ENCODE measurements at regions not wholly inside any gene's neighbourhood (a gene's known extent, or its start where the extent isn't known, plus 50 kb on each side); places are given as distances from the start of the nearest gene placed in this dataset.
A peak's percentile ranks its signal among the peaks of the same experiment; 100 is the strongest.

GRCh38 chr13:61766667-61767058 lies 351.0 kb upstream of the PCDH20 start:
- H3K36me3 ChIP-seq (ENCODE audit: control insufficient read depth in 1 of 2, insufficient read depth in 2 of 2, low read length in 2 of 2), result no peaks in the 10 kb centered on the region
- H3K4ac ChIP-seq (ENCODE audit: low read depth, low read length), result no peak overlapping the region
- H4K12ac ChIP-seq (ENCODE audit: low read depth, low read length), result peak overlapping the region; percentile 44
- no peak overlapping the region for H3K23ac ChIP-seq (ENCODE audit: low read length)
- H2BK120ac ChIP-seq (ENCODE audit: insufficient read depth, low read length, poor library complexity), result no peak overlapping the region
- H2BK5ac ChIP-seq (ENCODE audit: low read depth, low read length, poor library complexity), result no peak overlapping the region
- DNase-seq, result no peak
- no peak overlapping the region for H3K4me2 ChIP-seq (ENCODE audit: low read length)
- peaks cover 2% of the 10 kb centered on the region for H3K9me3 ChIP-seq (ENCODE audit: insufficient read depth, low read depth, low read length)
- H3K4me3 ChIP-seq (ENCODE audit: low read depth, low read length), result no peak overlapping the region
- no peak overlapping the region for H3K9ac ChIP-seq (ENCODE audit: low read length)
- H2AFZ ChIP-seq (ENCODE audit: insufficient read depth, low read length, poor library complexity), result no peak overlapping the region
- H4K8ac ChIP-seq (ENCODE audit: low read depth, low read length), result no peak overlapping the region
- H3K27ac ChIP-seq (ENCODE audit: low read depth, low read length), result no peak overlapping the region
- no peak overlapping the region for H2BK12ac ChIP-seq (ENCODE audit: low read length)
- no peak overlapping the region for H4K91ac ChIP-seq (ENCODE audit: low read depth, low read length)
- H3K4me1 ChIP-seq (ENCODE audit: control insufficient read depth in 1 of 2, insufficient read depth in 2 of 2, low read length in 2 of 2), result no peaks in the 10 kb centered on the region
- no peak overlapping the region for H2AK5ac ChIP-seq (ENCODE audit: low read length)
- no peak overlapping the region for H3K18ac ChIP-seq (ENCODE audit: low read length)
- WGBS (ENCODE audit: extremely low coverage, insufficient coverage, insufficient read length), result no CpG with 5 or more reads among the region's 11 CpGs
- H3K14ac ChIP-seq (ENCODE audit: low read length), result no peak overlapping the region
- H3K79me2 ChIP-seq (ENCODE audit: control insufficient read depth, insufficient read depth, low read length, poor library complexity), result no peaks in the 10 kb centered on the region
- H3K79me1 ChIP-seq (ENCODE audit: low read length), result no peaks in the 10 kb centered on the region
- no peaks in the 10 kb centered on the region for H3K27me3 ChIP-seq (ENCODE audit: insufficient read depth, low read length)

- WGBS (ENCODE audit: extremely low coverage, insufficient coverage, insufficient read length), result no CpG with 5 or more reads among the region's 14 CpGs
- no peak for DNase-seq
- Histone ChIP-seq H3K9me3 (ENCODE audit: insufficient read depth, low read depth, low read length) (peaks cover 2% of the 10 kb centered on the region), H2BK5ac (ENCODE audit: low read depth, low read length, poor library complexity) (no peak overlapping the region), H4K12ac (ENCODE audit: low read depth, low read length) (no peak overlapping the region), H3K18ac (ENCODE audit: low read length) (no peak overlapping the region), H4K8ac (ENCODE audit: low read depth, low read length) (no peak overlapping the region), H2BK120ac (ENCODE audit: insufficient read depth, low read length, poor library complexity) (no peak overlapping the region), H3K79me2 (ENCODE audit: control insufficient read depth, insufficient read depth, low read length, poor library complexity) (no peaks in the 10 kb centered on the region), H3K27me3 (ENCODE audit: insufficient read depth, low read length) (no peaks in the 10 kb centered on the region), H3K36me3 (ENCODE audit: control insufficient read depth in 1 of 2, insufficient read depth in 2 of 2, low read length in 2 of 2) (no peaks in the 10 kb centered on the region), H3K14ac (ENCODE audit: low read length) (no peak overlapping the region), H3K4me3 (ENCODE audit: low read depth, low read length) (no peak overlapping the region), H3K4me2 (ENCODE audit: low read length) (no peak overlapping the region), H2AFZ (ENCODE audit: insufficient read depth, low read length, poor library complexity) (no peak overlapping the region), H3K4ac (ENCODE audit: low read depth, low read length) (no peak overlapping the region), H3K27ac (ENCODE audit: low read depth, low read length) (no peak overlapping the region), H4K91ac (ENCODE audit: low read depth, low read length) (no peak overlapping the region), H2AK5ac (ENCODE audit: low read length) (no peak overlapping the region), H3K79me1 (ENCODE audit: low read length) (no peaks in the 10 kb centered on the region), H3K9ac (ENCODE audit: low read length) (no peak overlapping the region), H3K23ac (ENCODE audit: low read length) (no peak overlapping the region), H2BK12ac (ENCODE audit: low read length) (no peak overlapping the region), H3K4me1 (ENCODE audit: control insufficient read depth in 1 of 2, insufficient read depth in 2 of 2, low read length in 2 of 2) (no peaks in the 10 kb centered on the region)
These were observed 350.5 kb upstream of the PCDH20 start for GRCh38 chr13:61765940-61766666.

DNA sequence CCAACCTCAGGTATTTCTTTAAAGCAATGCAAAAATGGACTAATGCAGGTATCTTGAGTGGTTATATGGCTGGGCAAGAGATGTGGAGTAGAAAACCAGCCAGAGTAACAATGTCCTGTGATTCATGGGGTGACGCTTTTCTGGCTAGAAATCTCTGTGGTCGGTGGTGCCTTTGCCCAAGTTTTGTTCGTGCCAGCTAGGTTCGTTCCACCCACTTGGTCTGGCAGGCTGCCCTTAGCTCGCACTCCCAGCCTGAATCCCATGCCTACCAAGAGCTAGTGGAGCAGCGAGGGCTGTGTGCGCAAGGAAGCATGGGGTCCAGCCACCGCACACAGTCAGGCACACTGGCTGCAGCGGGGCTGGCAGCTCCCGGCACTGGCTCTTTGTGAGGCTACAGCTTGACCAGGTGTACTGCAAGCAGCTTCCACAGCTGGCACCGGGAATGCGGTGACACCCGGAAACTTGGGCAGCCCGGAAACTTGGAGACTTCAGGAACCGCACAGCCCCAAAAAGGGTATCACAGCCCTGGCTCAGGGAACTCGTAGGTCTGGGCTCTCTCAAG lies 349.6 kb upstream of the PCDH20 start:
- no CpG with 5 or more reads among the region's 16 CpGs for WGBS (ENCODE audit: extremely low coverage, insufficient coverage, insufficient read length)
- H2BK12ac ChIP-seq (ENCODE audit: low read length), result no peak overlapping the region
- no peak overlapping the region for H3K27ac ChIP-seq (ENCODE audit: low read depth, low read length)
- no peaks in the 10 kb centered on the region for H3K79me2 ChIP-seq (ENCODE audit: control insufficient read depth, insufficient read depth, low read length, poor library complexity)
- H2BK120ac ChIP-seq (ENCODE audit: insufficient read depth, low read length, poor library complexity), result no peak overlapping the region
- H2AFZ ChIP-seq (ENCODE audit: insufficient read depth, low read length, poor library complexity), result no peak overlapping the region
- H3K27me3 ChIP-seq (ENCODE audit: insufficient read depth, low read length), result no peaks in the 10 kb centered on the region
- no peak overlapping the region for H3K14ac ChIP-seq (ENCODE audit: low read length)
- H4K91ac ChIP-seq (ENCODE audit: low read depth, low read length), result no peak overlapping the region
- DNase-seq, result no peak
- H3K18ac ChIP-seq (ENCODE audit: low read length), result no peak overlapping the region
- peaks cover 2% of the 10 kb centered on the region for H3K9me3 ChIP-seq (ENCODE audit: insufficient read depth, low read depth, low read length)
- no peak overlapping the region for H3K4ac ChIP-seq (ENCODE audit: low read depth, low read length)
- H3K4me3 ChIP-seq (ENCODE audit: low read depth, low read length), result no peak overlapping the region
- H4K8ac ChIP-seq (ENCODE audit: low read depth, low read length), result no peak overlapping the region
- H3K79me1 ChIP-seq (ENCODE audit: low read length), result no peaks in the 10 kb centered on the region
- no peak overlapping the region for H3K9ac ChIP-seq (ENCODE audit: low read length)
- H2AK5ac ChIP-seq (ENCODE audit: low read length), result no peak overlapping the region
- H2BK5ac ChIP-seq (ENCODE audit: low read depth, low read length, poor library complexity), result no peak overlapping the region
- no peaks in the 10 kb centered on the region for H3K36me3 ChIP-seq (ENCODE audit: control insufficient read depth in 1 of 2, insufficient read depth in 2 of 2, low read length in 2 of 2)
- H3K4me1 ChIP-seq (ENCODE audit: control insufficient read depth in 1 of 2, insufficient read depth in 2 of 2, low read length in 2 of 2), result no peaks in the 10 kb centered on the region
- H3K23ac ChIP-seq (ENCODE audit: low read length), result no peak overlapping the region
- no peak overlapping the region for H4K12ac ChIP-seq (ENCODE audit: low read depth, low read length)
- no peak overlapping the region for H3K4me2 ChIP-seq (ENCODE audit: low read length)

GRCh38 chr13:61761690-61762089 lies 346.0 kb upstream of the PCDH20 start:
- H3K4me2 ChIP-seq (ENCODE audit: low read length), result no peak overlapping the region
- peaks cover 2% of the 10 kb centered on the region for H3K9me3 ChIP-seq (ENCODE audit: insufficient read depth, low read depth, low read length)
- H3K18ac ChIP-seq (ENCODE audit: low read length), result no peak overlapping the region
- H3K27me3 ChIP-seq (ENCODE audit: insufficient read depth, low read length), result no peaks in the 10 kb centered on the region
- no peak overlapping the region for H2AK5ac ChIP-seq (ENCODE audit: low read length)
- H2AFZ ChIP-seq (ENCODE audit: insufficient read depth, low read length, poor library complexity), result no peak overlapping the region
- no peaks in the 10 kb centered on the region for H3K79me2 ChIP-seq (ENCODE audit: control insufficient read depth, insufficient read depth, low read length, poor library complexity)
- no peak overlapping the region for H3K27ac ChIP-seq (ENCODE audit: low read depth, low read length)
- H3K4me3 ChIP-seq (ENCODE audit: low read depth, low read length), result no peak overlapping the region
- no peak overlapping the region for H3K9ac ChIP-seq (ENCODE audit: low read length)
- no CpG with 5 or more reads among the region's 1 CpG for WGBS (ENCODE audit: extremely low coverage, insufficient coverage, insufficient read length)
- no peak overlapping the region for H3K23ac ChIP-seq (ENCODE audit: low read length)
- H3K79me1 ChIP-seq (ENCODE audit: low read length), result no peaks in the 10 kb centered on the region
- no peak overlapping the region for H2BK120ac ChIP-seq (ENCODE audit: insufficient read depth, low read length, poor library complexity)
- no peak for DNase-seq
- H3K14ac ChIP-seq (ENCODE audit: low read length), result no peak overlapping the region
- no peak overlapping the region for H4K91ac ChIP-seq (ENCODE audit: low read depth, low read length)
- H4K12ac ChIP-seq (ENCODE audit: low read depth, low read length), result no peak overlapping the region
- H3K36me3 ChIP-seq (ENCODE audit: control insufficient read depth in 1 of 2, insufficient read depth in 2 of 2, low read length in 2 of 2), result no peaks in the 10 kb centered on the region
- H3K4me1 ChIP-seq (ENCODE audit: control insufficient read depth in 1 of 2, insufficient read depth in 2 of 2, low read length in 2 of 2), result no peaks in the 10 kb centered on the region
- H2BK5ac ChIP-seq (ENCODE audit: low read depth, low read length, poor library complexity), result no peak overlapping the region
- no peak overlapping the region for H4K8ac ChIP-seq (ENCODE audit: low read depth, low read length)
- no peak overlapping the region for H2BK12ac ChIP-seq (ENCODE audit: low read length)
- no peak overlapping the region for H3K4ac ChIP-seq (ENCODE audit: low read depth, low read length)
